ENCODE measurements at regions not wholly inside any gene's neighbourhood (a gene's known extent, or its start where the extent isn't known, plus 50 kb on each side); places are given as distances from the start of the nearest gene placed in this dataset.

- Mint-ChIP-seq H3K36me3 (ENCODE audit: low read depth) (no peaks in the 10 kb centered on the region), H3K9me3 (peaks cover 7% of the 10 kb centered on the region), H3K27me3 (no peaks in the 10 kb centered on the region), H3K27ac (no peak overlapping the region), H3K4me3 (no peak overlapping the region), H3K4me1 (ENCODE audit: low read depth) (no peaks in the 10 kb centered on the region)
- POLR2A ChIA-PET, result no interaction called here
- CTCF ChIA-PET, result no interaction called here
- ATAC-seq (no peak), DNase-seq (no peak)
- intact Hi-C loops (cut with micrococcal nuclease), result no loop called here
- no peak for TF ChIP-seq CTCF (IDR thresholded peaks at IDR 0.05)
Observed at GRCh38 chr5:5009240-5009639, 130.9 kb upstream of the ADAMTS16 start.

GRCh38 chr5:5011151-5011550 lies 129.0 kb upstream of the ADAMTS16 start:
- ATAC-seq, result no peak

GRCh38 chr5:5014586-5015235 lies 125.4 kb upstream of the ADAMTS16 start:
- H3K36me3 Mint-ChIP-seq (ENCODE audit: low read depth), result no peaks in the 10 kb centered on the region
- CTCF ChIA-PET, result no interaction called here
- ATAC-seq (no peak), DNase-seq (no peak)
- H3K4me1 Mint-ChIP-seq (ENCODE audit: low read depth), result no peaks in the 10 kb centered on the region
- H3K27me3 Mint-ChIP-seq, result no peaks in the 10 kb centered on the region
- peaks cover 4% of the 10 kb centered on the region for H3K9me3 Mint-ChIP-seq
- H3K27ac Mint-ChIP-seq, result no peak overlapping the region
- POLR2A ChIA-PET, result no interaction called here
- no peak overlapping the region for H3K4me3 Mint-ChIP-seq
- intact Hi-C loops (cut with micrococcal nuclease), result no loop called here
- no peak for TF ChIP-seq CTCF (IDR thresholded peaks at IDR 0.05)

More at GRCh38 chr5:5011151-5011550, 129.0 kb upstream of the ADAMTS16 start:
- no peak for TF ChIP-seq CTCF (IDR thresholded peaks at IDR 0.05)
- Mint-ChIP-seq H3K4me3 (no peak overlapping the region), H3K36me3 (ENCODE audit: low read depth) (no peaks in the 10 kb centered on the region), H3K27me3 (no peaks in the 10 kb centered on the region), H3K9me3 (peaks cover 7% of the 10 kb centered on the region), H3K4me1 (ENCODE audit: low read depth) (no peaks in the 10 kb centered on the region), H3K27ac (no peak overlapping the region)
- DNase-seq, result no peak
- intact Hi-C loops (cut with micrococcal nuclease), result no loop called here
- CTCF ChIA-PET, result no interaction called here
- POLR2A ChIA-PET, result no interaction called here

GRCh38 chr5:5017827-5018577 lies 122.1 kb upstream of the ADAMTS16 start:
- intact Hi-C loops (cut with micrococcal nuclease), result no loop called here
- ChIA-PET POLR2A (no interaction called here), CTCF (interaction anchor here (1.3 kb wide), 1 partner anchor 8 kb away, joined by 3 read pairs; no protein-coding TSS in a partner anchor)
- ATAC-seq, result no peak
- Mint-ChIP-seq H3K36me3 (ENCODE audit: low read depth) (no peaks in the 10 kb centered on the region), H3K27me3 (no peaks in the 10 kb centered on the region), H3K4me3 (no peak overlapping the region), H3K4me1 (ENCODE audit: low read depth) (no peaks in the 10 kb centered on the region), H3K27ac (no peak overlapping the region), H3K9me3 (no peaks in the 10 kb centered on the region)
- no peak for TF ChIP-seq CTCF (IDR thresholded peaks at IDR 0.05)
- DNase-seq, result no peak

GRCh38 chr5:5018578-5018970 lies 121.6 kb upstream of the ADAMTS16 start:
- no peaks in the 10 kb centered on the region for H3K27me3 Mint-ChIP-seq
- H3K36me3 Mint-ChIP-seq (ENCODE audit: low read depth), result no peaks in the 10 kb centered on the region
- H3K9me3 Mint-ChIP-seq, result no peaks in the 10 kb centered on the region
- intact Hi-C loops (cut with micrococcal nuclease), result no loop called here
- ChIA-PET CTCF (interaction anchor here (1.3 kb wide), 1 partner anchor 8 kb away, joined by 3 read pairs; no protein-coding TSS in a partner anchor), POLR2A (no interaction called here)
- ATAC-seq (no peak), DNase-seq (no peak)
- TF ChIP-seq CTCF (IDR thresholded peaks at IDR 0.05), result no peak
- H3K27ac Mint-ChIP-seq, result no peak overlapping the region
- H3K4me3 Mint-ChIP-seq, result no peak overlapping the region
- no peaks in the 10 kb centered on the region for H3K4me1 Mint-ChIP-seq (ENCODE audit: low read depth)
